HG03520 (cell line): ENCODE measurements at regions not wholly inside any gene's neighbourhood (a gene's known extent, or its start where the extent isn't known, plus 50 kb on each side); places are given as distances from the start of the nearest gene placed in this dataset.

ENCODE experiments used
- ATAC-seq: cut with Tn5 transposase; IDR thresholded peaks from one replicate; pipeline ENCODE4 v1.9.1; 2021; ENCODE audit warnings: mild to moderate bottlenecking, moderate library complexity; ENCODE audit not compliant: unreplicated experiment

DNA sequence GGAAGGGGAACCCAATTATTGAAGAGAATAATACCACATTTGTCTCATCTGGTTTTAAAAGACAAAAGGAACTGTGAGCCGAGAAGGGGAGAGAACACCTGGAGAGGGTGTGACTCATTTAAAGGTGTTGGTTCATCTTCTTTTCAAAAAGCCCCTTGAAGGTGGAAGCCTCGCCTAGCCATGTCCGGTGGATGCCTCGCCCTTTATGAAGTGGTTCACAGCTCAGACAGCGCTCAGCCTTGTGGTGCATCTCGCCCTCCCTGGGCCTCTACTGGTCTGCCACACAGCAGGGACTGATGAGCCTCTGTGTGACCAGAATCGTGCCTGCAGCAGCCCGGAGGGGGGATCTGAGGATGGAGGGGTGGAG, 290.0 kb upstream of the CXCR4 start:
- no peak for ATAC-seq

DNA sequence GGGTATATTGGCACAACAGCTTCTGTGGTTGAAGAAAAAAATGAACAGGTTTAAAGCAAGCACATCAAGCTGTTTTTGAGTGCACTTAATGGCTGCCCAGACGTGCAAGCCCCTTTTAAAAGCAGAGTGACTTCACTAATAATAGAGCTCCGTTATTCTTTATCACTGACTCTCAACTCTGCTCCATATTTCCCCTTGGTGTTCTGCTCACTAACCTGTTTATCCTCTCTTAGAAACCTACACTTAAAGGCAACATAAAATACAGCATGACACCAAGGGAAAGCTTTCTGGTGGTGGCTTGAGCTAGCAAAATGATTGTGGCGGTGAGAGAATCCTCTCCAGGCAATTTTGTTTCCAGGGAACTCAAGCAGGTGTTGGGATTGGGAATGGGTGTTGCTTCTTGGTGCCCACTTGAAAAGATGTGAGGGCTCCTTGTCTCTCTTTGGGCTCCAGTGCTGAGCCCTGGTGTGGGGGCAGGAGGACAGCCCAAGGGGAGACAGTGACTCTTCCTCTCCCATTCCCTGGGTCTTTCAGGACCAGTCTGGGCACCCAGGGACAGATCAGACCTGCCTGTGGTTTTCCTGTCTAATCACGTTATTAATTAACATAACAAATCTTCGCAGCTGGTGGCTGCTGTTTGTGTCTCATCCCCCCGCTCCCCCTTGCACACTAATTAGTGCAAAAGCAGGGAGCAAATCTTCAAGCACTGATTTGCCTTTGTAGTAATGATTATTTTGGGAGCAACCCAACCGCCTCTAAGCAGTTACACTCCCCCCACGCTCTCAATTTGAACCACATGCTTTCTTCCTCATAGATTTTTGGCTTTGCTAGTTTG, 289.4 kb upstream of the CXCR4 start:
- ATAC-seq = no peak

DNA sequence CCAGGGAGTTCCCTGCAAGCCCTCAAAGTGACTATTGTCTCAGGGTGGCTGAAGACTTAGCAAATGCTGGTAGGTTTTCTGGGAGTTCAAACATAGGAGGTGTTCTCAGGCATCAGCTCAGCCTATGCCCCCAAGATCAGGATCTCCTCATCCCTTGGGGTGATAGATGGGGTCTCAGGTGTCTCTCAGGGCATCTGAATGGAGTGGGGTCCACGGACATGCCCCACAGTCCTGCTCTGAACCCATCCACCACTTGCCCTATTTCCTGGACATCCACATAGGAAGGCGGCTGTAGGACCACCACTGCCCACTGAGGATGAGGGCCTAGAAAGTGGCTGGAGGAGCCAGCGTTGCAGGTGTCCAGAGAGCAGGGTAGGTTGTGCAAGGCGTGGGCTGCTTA, 287.0 kb upstream of the CXCR4 start:
- ATAC-seq = no peak

DNA sequence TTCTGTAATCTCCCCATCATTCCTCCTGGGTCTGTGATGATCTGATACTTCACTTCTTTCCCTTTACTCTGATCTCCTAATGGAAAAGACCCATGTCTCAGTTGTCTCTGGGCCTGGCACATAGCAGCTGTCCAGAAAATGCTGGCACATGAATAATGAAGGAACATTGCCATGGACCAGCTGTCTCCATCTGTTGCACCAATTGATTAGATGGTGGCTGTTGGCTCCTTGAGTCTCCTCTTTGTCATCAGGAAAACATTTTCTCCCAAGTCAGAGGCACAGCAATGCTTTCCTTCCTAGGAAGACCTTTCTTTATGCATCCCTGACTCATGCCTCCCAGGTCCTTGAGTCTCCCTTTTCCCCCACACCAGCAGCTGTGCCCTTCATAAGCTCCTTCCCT, 286.2 kb upstream of the CXCR4 start:
- no peak for ATAC-seq

DNA sequence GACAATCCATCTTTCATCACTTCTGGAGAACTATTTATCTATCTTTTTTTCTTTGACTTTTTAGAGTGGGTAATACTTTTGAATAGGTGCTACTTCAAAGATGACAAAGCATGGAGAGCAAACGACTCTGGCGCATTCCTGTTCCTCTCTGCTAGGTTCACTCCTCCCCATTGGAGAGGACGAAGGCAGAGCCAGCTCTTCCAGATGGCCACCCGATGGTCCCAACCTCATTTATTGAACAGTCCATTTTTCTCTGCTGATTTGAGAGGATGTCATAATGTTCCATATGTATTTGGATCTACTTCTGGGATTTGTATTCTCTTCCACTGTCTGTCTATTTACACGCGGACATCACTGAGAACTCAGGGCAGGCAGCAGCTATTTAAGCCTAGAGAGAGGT, 284.3 kb upstream of the CXCR4 start:
- no peak for ATAC-seq

DNA sequence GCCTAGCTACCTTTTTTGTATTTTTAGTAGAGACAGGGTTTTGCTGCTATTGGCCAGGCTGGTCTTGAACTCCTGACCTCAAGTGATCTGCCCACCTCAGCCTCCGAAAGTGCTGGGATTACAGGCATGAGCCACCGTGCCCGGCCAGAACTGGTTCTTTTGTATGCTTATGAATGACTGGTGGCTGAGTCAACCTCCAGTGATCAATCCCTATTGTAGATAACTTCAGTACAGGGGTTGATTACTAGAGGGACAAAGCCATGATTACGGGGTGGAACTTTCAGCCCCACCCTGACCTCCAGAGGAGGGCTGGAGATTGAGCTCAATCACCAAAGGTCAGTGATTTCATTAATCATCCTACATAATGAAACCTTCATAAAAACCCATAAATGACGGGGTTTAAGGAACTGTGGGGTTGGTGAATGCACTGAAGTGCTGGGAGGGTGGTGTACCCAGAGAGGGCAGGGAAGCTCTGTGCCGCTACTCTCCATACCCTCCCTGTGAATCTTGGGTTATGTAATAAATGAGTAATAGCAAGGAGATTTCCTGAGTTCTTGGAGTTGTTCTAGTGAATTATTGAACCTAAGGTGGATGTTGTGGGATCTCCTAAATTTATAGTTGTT, 281.8 kb upstream of the CXCR4 start:
- ATAC-seq = no peak

DNA sequence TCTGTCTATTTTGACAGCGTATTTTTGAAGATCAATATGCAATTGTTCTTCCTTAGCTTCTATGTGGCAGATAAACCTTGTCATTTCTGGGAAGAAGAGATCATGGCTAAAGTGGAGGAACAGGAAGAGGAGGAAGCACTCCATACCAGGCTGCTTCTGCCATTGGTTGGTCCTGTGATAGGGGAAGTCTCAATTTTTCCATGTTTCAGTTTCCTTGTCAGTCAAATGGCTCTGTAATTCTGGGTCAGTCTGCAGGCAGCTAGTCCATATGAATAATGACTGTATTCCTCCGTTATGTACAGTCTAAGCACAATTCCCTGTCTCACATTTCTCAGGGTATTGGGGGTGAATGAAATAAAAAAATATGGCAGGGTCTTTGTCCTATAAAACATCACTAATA, 277.6 kb upstream of the CXCR4 start:
- no peak for ATAC-seq

DNA sequence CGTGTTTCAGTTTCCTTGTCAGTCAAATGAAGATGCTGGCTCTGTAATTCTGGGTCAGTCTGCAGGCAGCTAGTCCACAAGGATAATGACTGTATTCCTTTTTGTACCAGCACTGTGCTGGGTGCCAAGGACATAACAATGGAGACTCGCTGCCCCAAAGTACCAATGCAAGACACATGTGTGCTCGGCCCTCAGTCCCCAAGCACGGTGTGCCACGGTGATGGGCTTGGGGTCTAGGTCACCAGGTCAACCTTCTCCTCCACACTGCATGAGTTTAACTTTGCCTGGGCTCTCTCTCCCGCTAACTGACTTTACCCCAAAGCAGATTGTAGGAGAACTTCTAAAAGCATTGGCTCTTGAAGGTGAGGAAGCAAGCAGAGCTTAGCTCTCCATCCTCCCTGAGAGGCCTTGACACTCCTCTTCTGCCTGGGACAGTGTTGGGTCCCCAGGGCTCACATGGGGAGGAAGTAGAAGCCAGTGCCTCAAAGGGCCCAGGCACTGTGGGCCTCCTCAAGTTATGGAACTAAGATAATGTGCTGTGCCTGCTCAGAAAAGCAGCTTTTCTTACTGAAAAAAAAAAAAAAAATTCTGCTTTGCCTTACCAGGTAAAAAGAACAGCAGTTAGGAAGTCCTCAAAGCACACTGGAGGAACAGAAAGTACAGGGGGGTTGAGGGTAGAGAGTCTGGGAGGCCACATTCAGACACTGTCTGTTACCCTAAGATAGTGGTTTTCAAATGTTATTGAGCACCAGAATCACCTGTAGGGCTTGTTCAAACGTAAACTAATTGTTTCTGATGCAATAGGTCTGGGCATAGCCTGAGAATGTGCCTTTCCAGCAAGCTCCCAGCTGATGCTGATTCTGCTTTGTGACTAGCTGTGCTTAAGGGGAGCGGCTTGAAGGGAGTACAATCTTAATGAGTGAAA, 276.4 kb upstream of the CXCR4 start:
- peak; percentile 57 for ATAC-seq

DNA sequence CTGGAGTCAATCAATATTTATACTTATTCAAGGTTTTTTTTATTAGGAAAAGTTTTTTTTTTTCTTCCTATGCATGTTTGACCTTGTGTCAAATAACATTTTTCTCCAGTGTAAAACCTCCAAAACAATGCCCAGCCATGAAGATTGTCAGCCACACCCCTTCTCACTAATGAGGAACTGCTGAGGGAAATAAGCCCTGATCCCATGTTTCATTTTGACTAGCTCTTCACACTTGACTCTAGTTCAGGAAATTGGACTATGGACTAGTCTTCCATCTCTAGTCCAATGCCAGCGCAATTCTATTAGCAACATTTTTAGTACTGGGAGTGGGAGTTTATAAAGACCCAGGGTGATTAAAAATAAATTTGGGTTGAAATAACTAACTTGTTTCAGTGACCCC, 275.6 kb upstream of the CXCR4 start:
- ATAC-seq = no peak

DNA sequence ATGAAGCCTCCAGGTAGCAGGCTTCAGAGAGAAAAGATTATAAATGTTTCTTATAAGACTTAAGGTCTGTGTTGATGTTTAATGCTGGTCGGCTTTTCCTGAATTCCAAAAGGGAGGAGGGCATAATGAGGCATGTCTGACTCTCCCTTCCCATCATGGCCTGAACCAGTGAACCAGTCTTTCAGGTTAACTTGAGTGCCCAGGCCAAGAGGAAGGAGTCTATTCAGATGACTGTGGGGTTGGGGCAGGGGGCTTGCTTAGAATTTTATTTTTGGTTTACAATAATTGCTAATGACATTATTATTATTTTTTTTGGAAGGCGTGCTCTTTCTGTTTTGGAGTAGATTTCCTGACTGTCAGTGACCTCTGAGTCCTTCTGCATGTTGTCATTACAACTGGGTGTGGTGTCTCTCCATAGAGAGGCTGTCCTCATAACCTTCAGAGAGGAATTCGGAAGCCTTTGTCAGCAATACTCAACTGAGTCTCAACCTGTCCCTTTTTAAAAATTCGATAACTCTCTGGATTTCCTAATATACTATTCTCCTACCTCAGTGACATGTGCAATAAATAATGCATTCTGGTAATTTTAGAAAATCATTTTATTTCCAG, 275.1 kb upstream of the CXCR4 start:
- no peak for ATAC-seq

DNA sequence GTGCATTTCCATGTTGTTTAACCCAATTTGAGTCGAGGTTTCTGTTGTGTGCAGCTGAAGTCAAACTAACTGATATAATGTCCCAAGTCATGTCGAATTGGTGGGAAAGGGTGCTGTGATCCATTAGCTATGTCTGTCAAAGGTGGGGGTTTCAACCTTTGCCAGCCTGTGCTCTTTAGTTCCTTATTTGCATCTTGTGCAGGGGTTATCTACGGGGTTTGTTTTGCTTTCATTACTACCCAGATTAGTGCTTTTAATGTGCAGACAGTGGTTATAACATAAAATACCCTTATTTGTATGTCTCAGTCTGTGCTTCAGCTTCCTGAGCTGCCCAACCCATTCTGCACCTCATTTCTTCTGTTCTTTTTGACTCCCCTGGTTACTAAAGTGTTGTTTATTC, 271.9 kb upstream of the CXCR4 start:
- peak; percentile 82 for ATAC-seq

DNA sequence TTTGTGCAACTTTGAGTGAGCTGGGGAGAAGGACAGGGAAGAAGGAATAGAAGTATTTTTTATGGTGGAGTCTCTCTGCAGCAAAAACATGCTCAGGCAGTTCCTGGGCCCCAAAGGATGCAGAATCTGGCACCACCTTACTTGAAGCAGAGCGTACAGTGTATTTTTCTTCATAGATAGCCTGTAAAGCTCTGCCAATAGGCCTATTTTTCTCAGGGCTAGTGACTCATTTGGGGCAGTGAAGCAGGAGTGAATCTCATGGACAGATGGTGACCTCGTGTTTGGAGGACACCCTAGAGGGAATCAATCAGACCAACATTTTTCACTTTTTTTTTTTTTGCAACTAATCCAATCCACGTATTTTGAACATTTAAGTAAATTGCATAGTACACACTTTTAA, 268.1 kb upstream of the CXCR4 start:
- ATAC-seq = no peak

DNA sequence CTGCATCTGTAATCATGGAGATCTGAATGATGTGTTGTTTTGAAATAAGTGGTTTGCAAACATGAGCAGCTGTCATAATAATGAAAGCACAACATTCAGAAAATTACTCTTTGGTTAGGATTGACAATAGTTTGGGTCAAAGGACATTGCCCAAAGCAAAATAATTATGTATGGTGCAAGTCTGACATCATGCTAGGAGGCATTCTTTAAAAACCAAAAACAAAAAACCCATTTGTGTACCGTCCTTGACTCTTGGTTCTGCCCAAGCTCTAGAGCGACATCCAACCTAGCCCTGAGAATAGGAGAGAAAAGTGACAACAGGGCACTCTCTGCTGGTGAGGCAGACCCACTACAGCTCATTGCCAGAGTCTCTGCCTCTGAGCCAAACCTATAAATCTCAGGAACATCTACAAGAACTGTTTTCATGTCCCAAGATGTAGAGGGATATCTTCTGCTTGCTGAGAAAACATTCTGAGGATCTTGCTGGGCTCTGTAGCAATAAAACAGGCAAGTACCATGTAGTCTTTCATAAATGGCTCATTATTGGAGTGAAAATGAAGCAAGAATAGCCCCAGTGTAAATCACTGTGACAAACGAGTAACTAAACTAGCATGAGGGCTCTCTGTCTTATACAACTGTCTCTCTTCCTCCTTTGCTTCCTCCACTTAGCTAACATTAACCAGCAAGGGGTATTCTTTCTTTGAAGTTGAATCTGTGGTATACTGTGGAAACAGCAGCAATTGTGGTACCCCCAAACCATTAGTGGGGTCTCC, 266.8 kb upstream of the CXCR4 start:
- ATAC-seq = peak; percentile 41

DNA sequence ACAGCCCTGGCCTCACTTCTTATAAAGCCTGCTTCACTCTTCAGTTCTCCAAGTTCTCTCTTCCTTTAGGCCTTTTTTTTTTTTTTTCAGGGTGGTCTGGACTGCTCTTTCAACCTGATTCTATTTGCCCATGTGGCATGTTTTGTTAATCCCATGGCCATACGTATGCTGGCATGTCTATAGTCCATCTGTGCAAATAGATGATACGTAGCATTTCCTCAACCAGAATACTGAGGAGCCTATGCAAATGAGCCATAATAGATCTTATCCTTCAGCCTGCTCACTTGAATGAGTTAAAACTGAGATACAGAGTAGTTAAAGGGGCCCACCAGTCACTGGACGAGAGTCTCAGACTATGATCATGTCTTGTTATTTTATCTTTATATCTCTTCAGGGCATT, 265.2 kb upstream of the CXCR4 start:
- no peak for ATAC-seq

DNA sequence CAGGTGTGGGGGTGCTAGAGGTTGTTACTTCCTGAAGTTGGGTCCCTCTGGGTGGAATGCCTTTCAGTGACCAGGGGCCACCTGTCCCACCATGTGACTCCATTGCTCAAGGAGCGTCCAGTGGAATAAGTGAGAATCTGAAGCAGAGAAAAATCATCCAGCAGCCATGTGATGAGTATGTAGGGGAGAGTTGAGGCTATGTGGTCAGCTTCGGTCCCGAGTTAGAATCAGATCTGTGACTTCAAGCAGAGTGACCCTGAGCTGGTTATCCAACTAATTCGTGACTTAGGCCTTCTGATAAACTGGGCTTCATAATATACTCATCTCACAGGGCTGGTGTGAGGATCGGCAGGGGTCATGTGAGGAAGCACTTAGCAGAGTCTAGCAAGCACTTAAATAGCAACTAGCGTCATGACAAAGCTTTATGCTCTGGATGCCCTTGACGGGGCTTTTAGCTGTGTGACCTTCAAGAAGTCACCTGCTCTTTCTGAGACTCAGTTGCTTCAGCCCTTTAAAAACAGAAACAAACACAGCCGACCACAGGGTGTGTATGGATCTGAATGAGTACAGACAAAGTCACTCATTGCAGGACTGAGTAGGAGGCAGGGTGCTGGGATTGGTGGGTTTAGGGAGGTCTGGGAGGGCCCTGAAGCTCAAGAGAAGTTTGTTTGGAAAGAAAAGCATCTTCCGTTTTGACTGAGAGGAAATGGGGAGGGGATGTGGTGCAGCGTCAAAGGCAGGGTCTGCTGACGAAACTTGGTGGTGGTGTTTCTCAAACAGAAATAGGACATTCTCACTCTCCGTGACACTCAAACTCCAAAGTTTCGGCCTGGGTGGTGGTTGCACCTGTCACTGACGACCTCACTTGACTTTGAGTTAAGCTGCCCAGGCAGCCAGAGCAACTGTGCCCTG, 264.0 kb upstream of the CXCR4 start:
- ATAC-seq = peak; percentile 79

DNA sequence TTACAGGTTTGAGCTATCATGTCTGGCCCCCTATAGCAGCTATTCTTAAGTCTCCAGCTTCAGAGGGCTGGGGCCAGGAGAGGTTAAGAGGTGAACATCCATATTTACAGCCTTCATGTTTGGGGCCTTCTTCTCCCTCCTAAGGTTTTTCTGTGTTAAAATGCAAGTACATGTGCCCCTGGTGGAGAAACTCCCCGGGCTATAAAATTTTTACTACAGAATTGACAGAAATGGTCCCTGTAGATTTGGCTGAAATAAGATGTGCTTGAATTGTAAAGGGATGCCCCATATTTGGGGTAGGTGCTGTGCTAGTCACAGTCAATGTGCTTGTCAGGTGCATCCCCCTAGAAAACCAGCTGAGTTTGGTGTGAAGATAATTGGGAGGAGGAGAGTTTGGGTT, 263.3 kb upstream of the CXCR4 start:
- ATAC-seq = no peak

DNA sequence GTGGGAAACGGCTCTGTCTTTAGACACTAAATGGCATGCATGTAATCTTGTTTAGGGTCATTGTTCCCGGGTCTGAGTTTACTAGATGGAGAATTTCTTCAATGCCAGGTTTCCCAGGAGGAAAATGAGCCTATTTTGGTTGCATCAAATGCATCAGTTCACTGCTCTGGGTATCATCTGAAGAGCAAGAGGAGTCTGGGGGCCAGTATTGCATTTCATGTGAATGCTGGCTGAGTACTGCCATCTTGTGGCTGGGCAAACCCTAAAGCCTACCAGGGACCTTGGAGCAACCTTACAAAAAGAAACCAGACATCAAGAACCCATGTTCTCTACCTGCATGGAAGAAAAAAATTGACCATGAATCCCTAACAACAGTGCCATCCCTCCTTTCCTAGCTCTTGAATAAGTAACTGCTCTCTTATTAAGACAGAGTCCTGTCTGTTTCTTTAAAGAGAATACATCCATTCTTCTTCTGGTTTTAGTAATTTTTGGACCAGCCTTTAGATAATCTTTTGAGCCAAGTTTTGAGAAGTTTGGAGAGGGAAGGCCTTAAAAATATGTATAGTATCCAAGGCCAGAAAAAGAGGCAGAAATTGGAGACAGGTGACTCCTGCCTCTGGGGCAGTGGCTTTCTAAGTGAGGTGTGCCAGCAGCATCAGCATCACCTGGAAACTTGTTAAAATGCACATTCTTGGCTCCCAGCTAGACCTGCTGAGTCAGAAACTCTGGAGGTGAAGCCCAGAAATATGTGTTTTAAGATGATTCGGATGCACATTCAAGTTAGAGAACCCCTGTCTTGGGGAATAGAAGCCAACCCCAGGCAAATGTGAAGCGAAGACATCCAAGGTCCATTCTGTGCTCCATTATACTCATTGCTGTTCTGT, 261.0 kb upstream of the CXCR4 start:
- ATAC-seq = no peak
